ENCODE measurements at regions not wholly inside any gene's neighbourhood (a gene's known extent, or its start where the extent isn't known, plus 50 kb on each side); places are given as distances from the start of the nearest gene placed in this dataset.

- TF ChIP-seq POLR2AphosphoS5 (IDR thresholded peaks at IDR 0.05; ENCODE audit: insufficient read depth, low read depth, low read length) (no peak), EZH2 (IDR thresholded peaks at IDR 0.05; ENCODE audit: borderline replicate concordance, low read depth, low read length, severe bottlenecking) (no peak), POLR2A (IDR thresholded peaks at IDR 0.05; ENCODE audit: low read depth, low read length) (no peak), CTCF (IDR thresholded peaks at IDR 0.05; ENCODE audit: extremely low read depth in 1 of 2, insufficient read depth in 1 of 2, low read depth in 1 of 2, low read length in 2 of 2) (no peak), GATA2 (IDR thresholded peaks at IDR 0.05; ENCODE audit: insufficient read depth, insufficient read length, low read depth, low read length) (no peak), MAX (IDR thresholded peaks at IDR 0.05; ENCODE audit: insufficient read depth, insufficient read length) (no peak), MYC (IDR thresholded peaks at IDR 0.05; ENCODE audit: low read depth, low read length) (no peak), JUN (IDR thresholded peaks at IDR 0.05; ENCODE audit: borderline replicate concordance, insufficient read depth, insufficient read length, low read depth) (no peak), FOS (IDR thresholded peaks at IDR 0.05; ENCODE audit: borderline replicate concordance, insufficient read depth, low read length) (no peak)
These were observed 93.4 kb upstream of the EDNRB start for GRCh38 chr13:78012046-78012445.
